Suprapubic skin (tissue), 4 donors: ENCODE measurements at regions not wholly inside any gene's neighbourhood (a gene's known extent, or its start where the extent isn't known, plus 50 kb on each side); places are given as distances from the start of the nearest gene placed in this dataset.
"Not testable (repeated sequence)": the region's sequence is repeated elsewhere in the genome, so short reads cannot be mapped to it uniquely, and the experiment has no call there.

Source experiments
- DNase-seq, 2 donors: peaks; one replicate each; pipeline ENCODE4 v3.0.0-alpha.2; 2019; ENCODE audit warnings: low spot score in 2 of 2
- H3K27ac ChIP-seq: fragments of 200-600 bp; sonication (generic); one replicate; pipeline ENCODE4 v1.5.1; 2019
- H3K27me3 ChIP-seq: fragments of 200-600 bp; sonication (generic); one replicate; pipeline ENCODE4 v1.5.1; 2019
- H3K36me3 ChIP-seq: fragments of 200-600 bp; sonication (generic); one replicate; pipeline ENCODE4 v1.5.1; 2019
- H3K4me1 ChIP-seq: fragments of 200-600 bp; sonication (generic); one replicate; pipeline ENCODE4 v1.5.1; 2019
- H3K4me3 ChIP-seq: fragments of 200-600 bp; sonication (generic); one replicate; pipeline ENCODE4 v1.5.1; 2019; ENCODE audit warnings: mild to moderate bottlenecking
- H3K9me3 ChIP-seq: fragments of 200-600 bp; sonication (generic); one replicate; pipeline ENCODE4 v1.5.1; 2019
- EP300 ChIP-seq: sonication (generic); formaldehyde crosslinking; IDR thresholded peaks from one replicate; pipeline ENCODE4 v1.6.1; 2017; ENCODE audit warnings: antibody characterized with exemption
- POLR2A ChIP-seq, 2 donors: fragments of 450-650 bp; IDR thresholded peaks; one replicate each; pipeline ENCODE4 v1.6.1; 2017; ENCODE audit warnings: antibody characterized with exemption in 2 of 2, mild to moderate bottlenecking in 2 of 2, moderate library complexity in 2 of 2
- POLR2AphosphoS5 ChIP-seq, 3 donors: sonication (generic); formaldehyde crosslinking; IDR thresholded peaks; one replicate each; pipeline ENCODE4 v1.6.1; 2017; ENCODE audit warnings: antibody characterized with exemption in 3 of 3
- WGBS: methylation state at CpG from one replicate; pipeline ENCODE4 v1.1.5; 2018; 5-methylcytosine and 5-hydroxymethylcytosine counted together
- TF ChIP-seq, protein P1 (sequence below), 2 donors: fragments of 200-600 bp in 1 of 2; fragments of 450-650 bp in 1 of 2; sonication (generic) in 1 of 2; IDR thresholded peaks; one replicate each; pipeline ENCODE4 v1.5.1; 2016 to 2019; ENCODE audit warnings: antibody characterized with exemption in 2 of 2, mild to moderate bottlenecking in 1 of 2, moderate library complexity in 1 of 2

DNA sequence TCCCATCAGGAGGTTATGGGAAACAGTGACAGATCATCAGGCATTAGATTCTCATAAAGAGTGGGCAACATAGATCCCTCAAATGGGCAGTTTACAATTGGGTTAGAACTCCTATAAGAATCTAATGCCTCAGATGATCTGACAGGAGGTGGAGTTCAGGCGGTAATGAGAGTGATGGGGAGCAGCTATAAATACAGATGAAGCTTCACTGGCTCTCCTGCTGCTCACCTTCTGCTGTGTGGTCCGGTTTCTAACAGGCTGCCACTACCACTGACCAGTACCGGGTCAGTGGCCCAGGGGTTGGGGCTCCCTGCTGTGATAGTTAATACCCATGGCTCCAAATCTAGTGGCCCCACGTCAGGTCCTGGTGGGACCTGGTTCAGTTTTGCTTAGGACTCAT, 135.7 kb downstream of the OR2B2 start:
- Histone ChIP-seq H3K9me3 (no peaks in the 10 kb centered on the region), H3K27me3 (peaks cover 32% of the 10 kb centered on the region), H3K27ac (no peak overlapping the region), H3K4me1 (peaks cover 9% of the 10 kb centered on the region), H3K4me3 (no peak overlapping the region), H3K36me3 (no peaks in the 10 kb centered on the region)
- TF ChIP-seq, protein P1, sequence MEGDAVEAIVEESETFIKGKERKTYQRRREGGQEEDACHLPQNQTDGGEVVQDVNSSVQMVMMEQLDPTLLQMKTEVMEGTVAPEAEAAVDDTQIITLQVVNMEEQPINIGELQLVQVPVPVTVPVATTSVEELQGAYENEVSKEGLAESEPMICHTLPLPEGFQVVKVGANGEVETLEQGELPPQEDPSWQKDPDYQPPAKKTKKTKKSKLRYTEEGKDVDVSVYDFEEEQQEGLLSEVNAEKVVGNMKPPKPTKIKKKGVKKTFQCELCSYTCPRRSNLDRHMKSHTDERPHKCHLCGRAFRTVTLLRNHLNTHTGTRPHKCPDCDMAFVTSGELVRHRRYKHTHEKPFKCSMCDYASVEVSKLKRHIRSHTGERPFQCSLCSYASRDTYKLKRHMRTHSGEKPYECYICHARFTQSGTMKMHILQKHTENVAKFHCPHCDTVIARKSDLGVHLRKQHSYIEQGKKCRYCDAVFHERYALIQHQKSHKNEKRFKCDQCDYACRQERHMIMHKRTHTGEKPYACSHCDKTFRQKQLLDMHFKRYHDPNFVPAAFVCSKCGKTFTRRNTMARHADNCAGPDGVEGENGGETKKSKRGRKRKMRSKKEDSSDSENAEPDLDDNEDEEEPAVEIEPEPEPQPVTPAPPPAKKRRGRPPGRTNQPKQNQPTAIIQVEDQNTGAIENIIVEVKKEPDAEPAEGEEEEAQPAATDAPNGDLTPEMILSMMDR (IDR thresholded peaks at IDR 0.05): no peak
- TF ChIP-seq POLR2A (IDR thresholded peaks at IDR 0.05) (no peak), POLR2AphosphoS5 (IDR thresholded peaks at IDR 0.05) (no peak), EP300 (no peak)
- WGBS: 98% methylated on average over 4 of the region's 4 CpGs
- no peak for DNase-seq

- Histone ChIP-seq H3K4me1 (peaks cover 9% of the 10 kb centered on the region), H3K36me3 (no peaks in the 10 kb centered on the region)
Measured at GRCh38 chr6:27775796-27776184, 136.4 kb downstream of the OR2B2 start.

GRCh38 chr6:27775138-27775795, 136.9 kb downstream of the OR2B2 start:
- H3K4me3 ChIP-seq, H3K36me3 ChIP-seq, DNase-seq, H3K27ac ChIP-seq, H3K9me3 ChIP-seq, H3K4me1 ChIP-seq: not testable (repeated sequence)
- H3K27me3 ChIP-seq: peaks cover 40% of the 10 kb centered on the region
- WGBS: 54% methylated on average over 5 of the region's 5 CpGs

More at GRCh38 chr6:27775796-27776184, 136.4 kb downstream of the OR2B2 start:
- WGBS: 85% methylated on average over 9 of the region's 9 CpGs
- Histone ChIP-seq H3K27ac (no peak overlapping the region), H3K27me3 (peaks cover 37% of the 10 kb centered on the region), H3K4me3 (no peak overlapping the region), H3K9me3 (no peaks in the 10 kb centered on the region)
- TF ChIP-seq EP300: no peak
- TF ChIP-seq, protein P1 (IDR thresholded peaks at IDR 0.05): no peak
- TF ChIP-seq POLR2A (IDR thresholded peaks at IDR 0.05): no peak
- TF ChIP-seq POLR2AphosphoS5 (IDR thresholded peaks at IDR 0.05): no peak
- no peak for DNase-seq

DNA sequence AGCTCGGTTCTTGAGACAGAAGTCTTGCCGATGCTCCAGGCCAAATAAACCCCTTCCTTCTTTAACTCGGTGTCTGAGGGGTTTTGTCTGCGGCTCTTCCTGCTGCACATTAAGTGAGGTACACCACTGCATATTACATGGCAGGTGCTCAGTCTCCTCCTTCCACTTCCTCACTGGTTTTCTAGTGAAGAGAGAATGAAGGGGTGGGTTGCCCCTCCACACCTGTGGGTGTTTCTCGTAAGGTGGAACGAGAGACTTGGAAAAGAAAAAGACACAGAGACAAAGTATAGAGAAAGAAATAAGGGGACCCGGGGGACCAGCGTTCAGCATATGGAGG, 138.0 kb downstream of the OR2B2 start:
- peaks cover 45% of the 10 kb centered on the region for H3K27me3 ChIP-seq
- not testable (repeated sequence) for H3K4me3 ChIP-seq, H3K27ac ChIP-seq, H3K4me1 ChIP-seq, DNase-seq, H3K36me3 ChIP-seq, H3K9me3 ChIP-seq
- 90% methylated on average over 8 of the region's 8 CpGs for whole genome bisulfite sequencing

- H3K4me1 ChIP-seq, H3K36me3 ChIP-seq, H3K9me3 ChIP-seq, DNase-seq, H3K27ac ChIP-seq, H3K4me3 ChIP-seq: not testable (repeated sequence)
- peaks cover 42% of the 10 kb centered on the region for H3K27me3 ChIP-seq
- whole genome bisulfite sequencing: 86% methylated on average over 10 of the region's 10 CpGs
Measured at GRCh38 chr6:27773542-27774263, 138.5 kb downstream of the OR2B2 start.

DNA sequence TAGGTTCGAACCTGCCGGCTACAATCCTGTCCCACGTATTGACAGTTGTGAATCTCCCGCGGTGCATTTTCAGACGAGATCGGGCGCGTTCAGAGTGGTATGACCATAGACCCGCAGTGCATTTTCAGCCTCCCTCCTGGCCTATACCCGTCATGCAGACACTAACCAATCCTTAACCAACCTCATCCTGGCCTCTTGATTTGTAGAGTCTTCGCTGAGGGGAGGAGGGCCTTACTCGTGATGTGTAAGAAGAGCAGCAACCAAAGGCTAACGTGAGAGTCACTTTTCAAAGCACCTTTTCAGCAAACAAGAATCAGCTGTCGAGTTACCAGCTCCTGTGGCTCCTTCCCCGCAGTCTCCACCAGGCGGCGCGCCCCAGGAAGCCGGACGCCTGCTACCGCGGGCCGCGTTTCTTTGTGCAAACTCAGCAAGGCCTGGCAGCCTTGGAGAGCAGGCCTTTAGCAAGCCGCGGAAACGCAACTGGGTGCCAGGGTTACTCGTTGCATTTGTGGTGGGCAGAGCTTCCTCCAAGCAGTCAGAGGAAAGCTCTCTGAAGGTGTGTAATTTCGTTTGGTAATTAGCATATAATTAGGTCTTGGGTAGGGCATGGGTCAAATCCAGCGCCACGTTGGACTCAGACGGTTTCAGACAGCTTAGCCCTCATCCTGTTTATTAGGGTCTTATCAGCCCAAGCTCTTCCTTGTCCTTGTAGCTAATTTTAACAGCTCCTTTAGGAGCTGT, 139.8 kb downstream of the OR2B2 start:
- Histone ChIP-seq H3K27me3 (peaks cover 36% of the 10 kb centered on the region), H3K27ac (no peak overlapping the region), H3K36me3 (no peaks in the 10 kb centered on the region), H3K9me3 (no peaks in the 10 kb centered on the region), H3K4me1 (peaks cover 9% of the 10 kb centered on the region), H3K4me3 (no peak overlapping the region)
- TF ChIP-seq POLR2AphosphoS5 (IDR thresholded peaks at IDR 0.05) (no peak), POLR2A (IDR thresholded peaks at IDR 0.05) (no peak)
- TF ChIP-seq, protein P1 (IDR thresholded peaks at IDR 0.05): peak; percentile 74 to 96
- 23% methylated on average over 22 of the region's 33 CpGs for WGBS
- peak; percentile 89 to 93 for DNase-seq
